ENCODE measurements at regions not wholly inside any gene's neighbourhood (a gene's known extent, or its start where the extent isn't known, plus 50 kb on each side); places are given as distances from the start of the nearest gene placed in this dataset.

- no peak for TF ChIP-seq CTCF (IDR thresholded peaks at IDR 0.05)
- TF ChIP-seq POLR2A (IDR thresholded peaks at IDR 0.05) = no peak
Observed at GRCh38 chr3:153615863-153616262, 453.8 kb downstream of the RAP2B start.

Measured in heart left ventricle (tissue), 13 donors.